IPS DF 4.7 (cell line): ENCODE measurements at regions not wholly inside any gene's neighbourhood (a gene's known extent, or its start where the extent isn't known, plus 50 kb on each side); places are given as distances from the start of the nearest gene placed in this dataset.
"Not testable (repeated sequence)": the region's sequence is repeated elsewhere in the genome, so short reads cannot be mapped to it uniquely, and the experiment has no call there.

Source experiments
- DNase-seq: peaks from one replicate; pipeline ENCODE4 v3.0.0-alpha.2; 2013; ENCODE audit warnings: low spot score; ENCODE audit errors: extremely low read depth

DNA sequence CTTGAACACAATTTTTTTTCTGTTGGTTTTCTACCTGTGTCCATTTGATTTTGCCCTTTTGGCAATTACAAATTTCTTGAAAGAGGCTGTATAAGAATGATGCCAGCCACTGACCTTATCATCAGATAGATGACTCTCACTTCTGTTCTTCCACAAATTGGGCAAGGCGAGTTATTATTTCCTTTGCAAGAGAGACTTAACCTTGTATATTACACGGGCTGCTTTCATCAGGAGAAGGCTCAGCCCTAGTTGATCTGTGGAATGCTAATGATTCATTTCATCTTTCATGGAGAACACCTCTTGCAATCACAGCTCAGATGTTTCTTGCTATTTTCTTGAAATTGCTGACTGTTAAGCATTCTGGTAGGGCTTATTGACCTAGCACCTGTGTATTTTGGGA is 1155.4 kb downstream of the STIM2 start:
- no peak for DNase-seq

DNA sequence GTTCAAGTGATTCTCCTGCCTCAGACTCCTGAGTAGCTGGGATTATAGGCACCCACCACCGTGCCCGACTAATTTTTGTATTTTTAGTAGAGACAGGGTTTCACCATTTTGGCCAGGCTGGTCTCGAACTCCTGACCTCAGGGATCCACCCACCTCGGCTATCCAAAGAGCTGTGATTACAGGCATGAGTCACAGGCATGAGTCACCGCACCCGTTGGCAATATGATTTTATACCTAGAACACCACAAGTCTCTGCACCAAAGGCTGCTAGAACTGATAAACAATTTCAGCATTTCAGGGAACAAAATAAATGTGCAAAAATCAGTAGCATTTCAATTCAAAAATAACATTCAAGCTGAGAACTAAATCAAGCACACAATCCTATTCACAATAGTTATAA is 1177.6 kb downstream of the STIM2 start:
- not testable (repeated sequence) for DNase-seq

DNA sequence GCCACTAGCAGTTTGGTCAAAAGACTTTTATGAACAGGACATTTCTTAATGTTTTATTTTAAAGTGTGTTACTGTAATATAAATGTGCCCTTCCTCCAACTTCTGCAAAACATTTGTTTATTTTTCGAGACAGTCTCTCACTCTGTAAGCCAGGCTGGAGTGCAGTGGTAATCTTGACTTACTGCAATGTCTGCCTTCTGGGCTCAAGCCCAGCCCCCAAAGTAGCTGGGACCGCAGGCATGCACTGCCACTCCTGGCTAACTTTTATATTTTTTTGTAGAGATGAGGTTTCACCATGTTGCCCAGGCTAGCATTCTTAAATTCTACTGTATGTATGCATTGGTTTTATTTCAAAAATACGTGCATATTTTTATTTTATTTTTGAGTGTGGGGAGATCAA is 1201.9 kb downstream of the STIM2 start:
- no peak for DNase-seq

DNA sequence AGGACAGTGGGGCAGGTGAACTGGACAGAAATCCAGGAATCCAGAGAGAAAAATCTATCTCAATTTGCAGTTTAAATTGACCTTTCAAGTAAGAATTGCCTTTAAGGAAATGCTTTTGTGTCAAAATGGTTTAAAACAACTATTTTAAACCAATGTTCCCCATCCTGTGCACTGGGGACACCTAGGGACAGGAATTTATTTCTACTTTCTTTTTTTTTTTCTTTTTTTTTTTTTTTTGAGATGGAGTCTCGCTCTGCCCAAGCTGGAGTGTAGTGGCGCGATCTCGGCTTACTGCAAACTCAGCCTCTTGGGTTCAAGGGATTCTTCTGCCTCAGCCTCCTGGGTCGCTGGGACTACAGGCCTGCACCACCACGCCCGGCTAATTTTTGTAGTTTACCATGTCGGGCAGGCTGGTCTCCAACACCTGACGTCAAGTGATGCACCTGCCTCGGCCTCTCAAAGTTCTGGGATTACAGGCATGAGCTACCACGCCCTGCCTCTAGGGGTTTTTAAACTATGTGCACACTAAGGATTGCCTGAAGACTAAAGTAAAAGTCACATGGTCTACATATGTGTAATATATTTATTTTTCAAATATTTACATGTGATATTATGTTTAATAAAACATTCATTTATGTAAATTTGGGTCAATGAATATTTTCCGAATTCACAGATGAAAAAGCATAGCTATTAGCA is 1213.4 kb downstream of the STIM2 start:
- no peak for DNase-seq

DNA sequence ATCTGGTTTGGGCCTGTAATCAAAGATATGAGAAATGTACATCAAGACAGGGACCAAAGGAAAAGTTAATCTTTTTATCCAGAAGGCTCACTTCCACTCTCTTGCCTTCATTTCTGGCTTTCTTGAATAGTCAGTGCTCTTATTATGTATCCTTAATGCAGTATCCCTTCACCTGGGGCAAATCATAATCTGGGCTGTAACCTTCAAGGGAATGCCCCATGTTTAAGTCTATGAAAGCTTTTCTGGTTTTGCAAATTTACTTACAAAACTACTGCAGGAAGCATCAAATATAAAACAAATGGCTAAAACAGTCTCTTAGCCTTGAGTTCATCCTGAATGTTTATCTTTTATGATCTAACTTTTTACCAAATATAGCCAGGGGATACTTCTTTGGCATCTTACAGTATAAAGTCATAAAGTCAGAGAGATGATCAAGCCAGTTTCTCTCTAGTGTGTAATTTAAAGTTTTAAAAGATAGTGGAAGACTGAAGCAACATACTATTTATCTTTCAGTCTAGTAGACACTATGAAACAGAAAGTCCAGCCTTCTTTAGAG is 1214.8 kb downstream of the STIM2 start:
- DNase-seq, result no peak

DNA sequence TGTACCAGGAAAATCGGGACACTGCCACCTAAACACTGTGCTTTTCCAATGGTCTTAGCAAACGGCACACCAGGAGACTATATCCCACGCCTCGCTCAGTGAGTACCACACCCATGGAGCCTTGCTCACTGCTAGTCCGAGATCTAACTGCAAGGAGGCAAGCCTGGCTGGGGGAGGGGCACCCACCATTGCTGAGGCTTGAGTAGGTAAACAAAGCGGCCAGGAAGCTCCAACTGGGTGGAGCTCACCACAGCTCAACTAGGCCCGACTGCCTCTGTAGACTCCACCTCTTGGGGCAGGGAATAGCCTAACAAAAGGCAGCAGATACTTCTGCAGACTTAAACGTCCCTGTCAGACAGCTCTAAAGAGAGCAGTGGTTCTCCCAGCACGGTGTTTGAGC is 1216.6 kb downstream of the STIM2 start:
- not testable (repeated sequence) for DNase-seq

DNA sequence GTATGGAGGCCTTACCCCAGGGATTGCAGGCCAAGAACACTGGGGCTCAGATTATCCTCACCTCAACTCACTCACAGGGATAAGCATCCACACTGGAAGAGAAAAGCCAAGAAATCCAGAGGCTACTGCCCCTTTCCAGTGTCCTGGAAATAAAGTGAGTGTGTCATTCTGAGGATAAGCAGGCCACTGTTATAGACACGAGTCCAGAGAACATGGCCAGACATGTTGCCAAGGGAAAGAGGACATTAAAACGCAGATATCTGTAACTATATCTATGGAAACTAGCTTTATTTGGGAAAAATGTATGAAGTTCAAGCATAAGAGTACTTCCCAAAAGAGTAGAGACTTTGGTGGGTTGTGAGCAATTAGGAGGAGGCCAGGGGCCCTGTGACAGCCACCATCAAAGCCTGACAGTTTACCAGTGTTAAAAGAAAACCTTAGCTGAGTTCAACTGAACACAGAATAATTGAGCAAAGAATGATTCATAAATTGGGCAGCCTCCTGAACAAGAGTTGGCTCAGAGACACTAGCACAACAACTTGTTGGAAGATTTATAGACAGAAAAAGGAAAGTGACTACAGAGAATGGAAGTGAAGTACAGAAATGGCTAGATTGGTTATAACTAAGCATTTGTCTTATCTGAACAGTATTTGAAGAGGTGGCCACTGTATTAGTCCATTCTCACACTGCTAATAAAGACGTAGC is 1222.2 kb downstream of the STIM2 start:
- no peak for DNase-seq

DNA sequence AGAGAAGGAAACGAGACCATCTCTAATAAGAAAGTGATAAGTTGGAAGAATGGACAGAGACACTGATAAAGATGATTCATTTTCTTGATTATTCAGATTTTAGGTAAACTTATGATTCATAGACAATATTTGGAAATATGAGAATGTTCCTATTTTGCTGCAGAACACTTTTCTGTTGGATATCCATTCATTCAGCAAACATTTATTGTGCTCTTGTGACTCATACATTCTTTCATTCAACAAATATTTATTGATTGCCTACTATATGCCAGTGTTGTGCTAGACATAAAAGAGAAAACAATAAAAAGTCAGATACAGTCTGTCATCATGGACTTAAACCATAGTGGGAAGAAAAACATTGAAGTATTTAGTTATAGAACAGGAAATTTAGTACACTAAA is 1232.0 kb downstream of the STIM2 start:
- no peak for DNase-seq

DNA sequence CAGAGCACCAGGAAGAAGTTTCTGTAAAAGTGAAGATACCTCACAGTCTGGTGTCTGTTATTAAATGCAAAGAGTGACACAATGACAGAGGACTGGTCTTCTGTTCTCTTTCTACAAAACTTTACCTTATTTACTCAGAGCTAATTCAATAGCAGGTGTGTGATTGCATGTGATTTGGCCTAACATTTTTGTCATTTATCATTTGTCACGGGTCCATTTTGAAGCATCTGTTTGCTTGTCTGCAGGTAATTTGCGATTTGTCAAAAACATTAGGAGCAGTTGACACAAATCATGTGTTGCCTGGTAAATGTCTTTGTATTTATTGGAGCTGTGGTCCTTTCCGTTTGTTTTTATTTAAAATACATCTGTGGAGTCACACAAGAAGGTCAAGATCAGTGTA is 1232.4 kb downstream of the STIM2 start:
- DNase-seq, result no peak

DNA sequence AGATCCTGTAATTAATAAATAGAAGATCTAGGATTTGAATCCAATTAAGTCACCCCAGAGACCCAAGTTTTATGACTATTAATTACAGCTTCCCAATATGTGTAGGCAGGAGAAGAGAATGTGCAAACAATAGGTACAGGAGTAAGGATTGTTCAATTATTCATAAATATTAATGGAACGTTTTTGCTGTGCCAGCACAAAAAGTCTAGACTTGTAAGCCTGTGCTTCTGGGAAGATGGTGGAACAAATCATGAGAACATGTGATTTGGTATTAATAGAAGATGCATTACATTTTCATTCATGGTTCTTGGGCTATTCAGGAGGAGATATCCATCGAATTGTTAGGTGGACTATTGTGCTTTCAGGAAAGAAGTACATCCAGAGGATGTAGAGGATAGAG is 1240.9 kb downstream of the STIM2 start:
- no peak for DNase-seq

DNA sequence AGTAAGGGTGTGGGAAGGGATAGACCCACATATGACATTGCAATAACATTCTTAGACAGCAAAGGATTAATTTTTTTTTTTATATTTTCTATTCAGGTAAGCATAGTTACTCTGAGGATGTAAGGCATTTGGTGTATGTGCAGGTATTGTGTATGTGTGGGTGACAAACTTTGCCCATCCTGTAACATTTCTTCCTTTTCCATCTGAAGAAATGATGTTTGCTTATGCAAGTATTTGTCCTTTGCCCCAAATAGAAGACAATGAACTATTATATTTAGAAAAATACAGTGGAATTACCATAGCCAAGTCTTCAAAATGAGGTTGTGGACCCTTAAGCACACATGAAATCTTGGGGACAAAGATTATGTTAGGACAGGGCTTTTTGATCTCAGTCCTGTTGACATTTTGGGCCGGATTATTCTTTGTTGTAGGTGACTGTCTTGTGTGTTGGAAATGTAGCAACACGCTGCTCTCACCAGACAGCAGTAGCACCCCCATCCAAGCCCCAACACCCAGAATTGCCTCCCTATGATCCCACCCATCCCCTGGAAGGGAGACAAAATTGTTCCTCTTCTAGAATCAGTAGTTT is 1244.7 kb downstream of the STIM2 start:
- no peak for DNase-seq

DNA sequence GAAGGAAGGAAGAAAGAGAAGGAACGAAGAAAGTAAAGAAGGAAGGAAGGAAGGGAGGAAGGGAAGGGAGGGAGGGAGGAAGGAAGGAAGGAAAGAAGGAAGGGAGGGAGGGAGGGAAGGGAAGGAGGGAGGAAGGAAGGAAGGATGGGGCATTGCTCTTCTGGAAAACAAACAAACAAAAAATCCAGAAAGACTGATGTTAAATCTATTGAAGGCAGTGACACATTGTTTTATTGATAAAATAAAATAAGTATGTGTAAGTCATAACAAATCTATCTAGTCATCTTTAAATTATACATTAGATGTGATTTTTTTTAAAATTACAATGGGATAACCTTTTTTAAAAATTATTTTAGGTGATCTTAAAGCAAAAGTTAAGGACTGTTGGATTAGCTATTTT is 1245.5 kb downstream of the STIM2 start:
- no peak for DNase-seq

DNA sequence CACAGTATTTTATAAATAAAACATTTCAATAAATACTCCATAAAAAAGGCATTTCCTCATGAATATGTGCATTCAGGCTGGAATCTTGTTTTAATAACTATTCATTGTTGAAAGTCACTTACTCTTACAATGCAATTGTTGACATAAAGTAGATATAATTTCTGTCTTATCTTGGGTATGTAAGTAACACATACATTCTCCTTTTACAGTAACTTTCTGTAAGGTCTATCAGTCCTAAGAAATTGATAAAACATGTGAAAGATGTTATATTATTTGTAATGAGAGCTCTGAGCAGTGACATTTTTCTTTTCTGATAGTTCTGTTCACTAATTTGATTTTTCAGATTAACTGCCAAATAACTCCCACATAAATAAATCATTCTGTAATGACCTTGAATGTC is 1249.2 kb downstream of the STIM2 start:
- no peak for DNase-seq

DNA sequence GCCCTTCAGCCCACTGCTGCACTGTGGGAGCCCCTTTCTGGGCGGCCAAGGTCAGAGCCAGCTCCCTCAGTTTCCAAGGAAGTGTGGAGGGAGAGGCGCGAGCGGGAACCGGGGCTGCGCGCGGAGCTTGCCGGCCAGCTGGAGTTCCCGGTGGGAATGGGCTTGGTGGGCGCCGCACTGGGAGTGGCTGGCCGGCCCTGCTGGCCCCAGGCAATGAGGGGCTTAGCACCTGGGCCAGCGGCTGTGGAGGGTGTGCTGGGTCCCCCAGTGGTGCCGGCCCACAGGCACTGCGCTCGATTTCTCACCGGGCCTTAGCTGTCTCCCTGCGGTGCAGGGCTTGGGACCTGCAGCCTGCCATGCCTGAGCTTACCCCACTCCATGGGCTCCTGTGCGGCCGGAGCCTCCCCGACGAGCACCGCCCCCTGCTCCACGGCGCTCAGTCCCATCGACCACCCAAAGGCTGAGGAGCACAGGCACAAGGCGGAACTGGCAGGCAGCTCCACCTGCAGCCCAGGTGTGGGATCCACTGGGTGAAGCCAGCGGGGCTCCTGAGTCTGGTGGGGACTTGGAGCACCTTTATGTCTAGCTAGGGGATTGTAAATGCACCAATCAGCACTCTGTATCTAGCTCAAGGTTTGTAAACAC is 1252.2 kb downstream of the STIM2 start:
- DNase-seq, result not testable (repeated sequence)

DNA sequence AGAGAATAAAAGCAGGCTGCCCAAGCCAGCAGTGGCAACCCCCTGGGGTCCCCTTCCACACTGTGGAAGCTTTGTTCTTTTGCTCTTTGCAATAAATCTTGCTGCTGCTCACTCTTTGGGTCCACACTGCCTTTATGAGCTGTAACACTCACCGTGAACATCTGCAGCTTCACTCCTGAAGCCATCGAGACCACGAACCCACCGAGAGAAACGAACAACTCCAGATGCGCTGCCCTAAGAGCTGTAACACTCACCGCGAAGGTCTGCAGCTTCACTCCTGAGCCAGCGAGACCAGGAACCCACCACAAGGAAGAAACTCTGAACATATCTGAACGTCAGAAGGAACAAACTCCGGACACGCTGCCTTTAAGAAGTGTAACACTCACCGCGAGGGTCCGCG is 1252.9 kb downstream of the STIM2 start:
- not testable (repeated sequence) for DNase-seq

DNA sequence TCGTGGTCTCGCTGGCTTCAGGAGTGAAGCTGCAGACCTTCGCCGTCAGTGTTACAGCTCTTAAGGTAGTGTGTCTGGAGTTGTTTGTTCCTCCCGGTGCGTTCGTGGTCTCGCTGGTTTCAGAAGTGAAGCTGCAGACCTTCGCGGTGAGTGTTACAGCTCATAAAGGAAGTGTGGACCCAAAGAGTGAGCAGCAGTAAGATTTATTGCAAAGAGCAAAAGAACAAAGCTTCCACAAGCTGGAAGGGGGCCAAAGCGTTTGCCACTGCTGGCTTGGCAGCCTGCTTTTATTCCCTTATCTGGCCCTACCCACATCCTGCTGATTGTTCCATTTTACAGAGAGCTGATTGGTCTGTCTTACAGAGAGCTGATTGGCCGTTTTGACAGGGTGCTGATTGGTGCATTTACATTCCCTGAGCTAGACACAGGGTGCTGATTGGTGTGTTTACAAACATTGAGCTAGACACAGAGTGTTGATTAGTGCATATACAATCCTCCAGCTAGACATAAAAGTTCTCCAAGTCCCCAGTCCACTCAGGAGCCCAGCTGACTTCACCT is 1256.0 kb downstream of the STIM2 start:
- DNase-seq, result not testable (repeated sequence)

DNA sequence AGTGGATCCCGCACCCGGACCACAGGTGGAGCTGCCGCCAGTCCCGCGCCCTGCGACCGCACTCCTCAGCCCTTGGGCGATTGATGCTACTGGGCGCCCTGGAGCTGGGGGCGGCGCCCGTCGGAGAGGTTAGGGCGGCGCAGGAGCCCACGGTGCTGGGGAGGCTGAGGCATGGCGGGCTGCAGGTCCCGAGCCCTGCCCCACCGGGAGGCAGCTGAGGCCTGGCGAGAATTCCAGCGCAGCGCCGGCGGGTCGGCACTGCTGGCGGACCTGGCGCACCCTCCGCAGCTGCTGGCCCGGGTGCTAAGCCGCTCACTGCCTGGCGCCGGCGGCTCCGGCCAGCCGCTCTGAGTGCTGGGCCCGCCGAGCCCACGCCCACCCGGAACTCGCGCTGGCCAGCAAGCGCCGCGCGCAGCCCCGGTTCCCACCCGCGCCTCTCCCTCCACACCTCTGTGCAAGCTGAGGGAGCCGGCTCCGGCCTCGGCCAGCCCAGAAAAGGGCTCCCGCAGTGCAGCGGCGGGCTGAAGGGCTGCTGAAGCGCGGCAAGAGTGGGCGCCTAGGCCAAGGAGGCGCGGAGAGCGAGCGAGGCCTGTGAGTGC is 1256.5 kb downstream of the STIM2 start:
- DNase-seq, result no peak

DNA sequence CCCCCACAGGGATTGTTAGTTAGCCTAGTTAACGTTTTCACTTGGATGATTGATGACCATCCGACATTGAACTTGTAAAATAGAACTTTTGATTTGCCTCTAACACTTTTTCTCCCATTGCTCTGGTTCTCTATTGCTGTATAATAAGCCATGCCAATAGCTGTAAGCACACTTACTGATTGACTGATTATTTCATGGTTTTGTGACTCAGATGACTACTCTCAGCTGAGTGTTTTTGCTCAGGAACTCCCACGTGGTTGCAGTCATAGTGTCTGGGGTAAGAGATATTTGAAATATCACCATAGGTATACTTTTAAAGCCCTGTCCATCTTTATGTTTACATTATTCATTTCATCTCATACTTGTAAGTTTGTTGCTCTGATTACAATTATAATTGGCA is 1285.5 kb downstream of the STIM2 start:
- DNase-seq, result no peak

DNA sequence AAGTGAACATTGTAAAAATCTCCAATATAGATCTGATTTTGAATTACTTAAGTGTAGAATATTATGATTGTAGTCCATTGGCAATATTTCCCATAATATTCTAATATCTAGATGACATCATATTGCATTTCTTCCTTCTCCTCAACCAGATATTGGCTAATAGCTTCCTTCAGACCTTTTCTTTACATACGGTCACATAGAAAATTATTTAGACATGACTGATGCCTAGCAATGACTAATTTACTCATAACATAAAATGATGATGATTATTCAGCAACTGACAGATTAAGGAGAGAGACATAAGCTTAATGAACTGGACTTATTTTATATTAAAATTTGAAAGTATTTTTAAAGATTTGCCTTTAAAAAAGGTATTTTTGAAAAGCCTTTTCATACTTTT is 1287.6 kb downstream of the STIM2 start:
- DNase-seq, result no peak

DNA sequence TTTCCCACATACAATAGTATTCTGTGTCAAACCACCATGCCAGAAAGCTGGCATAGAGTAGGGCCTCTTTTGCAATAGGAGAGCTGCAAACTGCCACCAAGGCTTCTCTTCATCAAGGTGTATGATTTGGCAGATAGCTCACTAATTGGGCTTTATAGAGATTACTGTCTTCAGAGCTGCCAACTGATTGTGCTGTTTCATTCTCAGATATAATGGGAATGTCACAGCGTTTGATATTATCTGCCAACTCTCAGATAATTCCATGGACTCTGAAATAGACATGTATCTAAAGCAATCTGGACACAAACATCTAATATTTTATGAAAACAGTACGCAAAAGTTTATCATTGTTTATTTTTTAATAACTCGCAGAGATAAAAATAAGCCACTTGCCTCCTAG is 1289.1 kb downstream of the STIM2 start:
- no peak for DNase-seq

DNA sequence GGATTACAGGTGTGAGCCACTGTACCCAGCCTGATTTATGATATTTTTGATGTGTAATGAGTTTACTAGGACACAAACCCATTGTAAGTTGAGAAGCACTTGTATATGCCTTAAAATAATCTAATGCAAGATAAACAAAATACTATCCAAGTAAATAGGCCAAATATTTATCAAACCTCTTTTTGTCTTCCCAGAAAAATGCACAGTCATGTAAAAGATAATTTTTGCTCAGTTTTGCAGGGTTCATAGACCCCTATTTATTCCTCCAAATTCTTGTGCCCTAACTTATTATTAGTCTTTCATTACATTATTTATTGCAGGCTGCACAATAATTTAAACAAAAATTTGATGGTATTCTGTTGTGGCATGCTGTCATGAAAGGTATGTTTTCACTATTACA is 1290.7 kb downstream of the STIM2 start:
- DNase-seq, result no peak
